ENCODE measurements at regions not wholly inside any gene's neighbourhood (a gene's known extent, or its start where the extent isn't known, plus 50 kb on each side); places are given as distances from the start of the nearest gene placed in this dataset.

DNA sequence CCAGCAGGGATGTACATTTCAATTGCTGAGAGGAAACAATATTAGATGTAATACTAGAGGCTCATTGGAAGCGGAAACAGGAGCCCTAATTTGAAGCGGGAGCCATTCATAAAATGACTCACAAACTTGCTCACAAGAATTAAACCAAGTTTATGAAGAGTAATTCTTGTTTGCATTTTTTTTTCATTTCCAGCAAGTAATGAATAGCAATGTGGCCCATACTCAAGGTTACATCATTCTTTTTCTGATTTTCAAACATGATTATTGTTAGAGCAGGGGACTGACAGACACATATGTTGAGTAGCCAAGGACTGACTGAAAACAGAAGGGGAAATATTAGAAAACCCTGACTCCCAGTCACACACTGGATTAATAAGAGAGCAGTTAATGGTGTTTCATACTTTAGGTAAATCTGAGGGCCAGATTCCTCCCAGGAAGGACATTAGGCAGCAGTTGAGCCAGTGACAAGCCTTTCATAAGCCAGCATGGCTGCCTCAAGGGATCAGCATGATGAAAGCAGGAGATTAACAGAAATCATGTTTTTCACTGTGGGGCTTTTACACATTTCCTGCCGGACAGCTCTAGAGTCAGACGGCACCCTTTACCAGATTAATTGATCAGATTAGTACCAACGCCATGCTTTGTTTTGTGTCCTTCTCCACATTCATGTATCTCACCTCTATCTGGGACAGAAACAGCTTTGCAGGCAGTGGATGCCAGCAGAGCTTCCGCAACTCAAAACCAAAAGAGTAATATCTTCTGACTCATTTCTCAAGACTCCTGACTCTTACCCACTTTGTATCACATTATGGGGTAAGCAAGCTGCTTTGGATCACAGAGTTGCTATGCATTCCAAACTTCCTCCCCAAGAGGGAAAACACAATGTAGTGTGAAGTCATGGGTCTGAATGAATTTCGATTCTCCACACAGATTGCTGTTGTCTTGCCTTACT lies 831.6 kb downstream of the KCNA4 start:
- Histone ChIP-seq H3K27ac (replicated peaks) (no peak overlapping the region), H3K4me3 (replicated peaks; ENCODE audit: insufficient read depth, low read length) (no peak overlapping the region), H3K27me3 (ENCODE audit: insufficient read depth, poor library complexity, severe bottlenecking) (no peaks in the 10 kb centered on the region)
- TF ChIP-seq, protein P1, sequence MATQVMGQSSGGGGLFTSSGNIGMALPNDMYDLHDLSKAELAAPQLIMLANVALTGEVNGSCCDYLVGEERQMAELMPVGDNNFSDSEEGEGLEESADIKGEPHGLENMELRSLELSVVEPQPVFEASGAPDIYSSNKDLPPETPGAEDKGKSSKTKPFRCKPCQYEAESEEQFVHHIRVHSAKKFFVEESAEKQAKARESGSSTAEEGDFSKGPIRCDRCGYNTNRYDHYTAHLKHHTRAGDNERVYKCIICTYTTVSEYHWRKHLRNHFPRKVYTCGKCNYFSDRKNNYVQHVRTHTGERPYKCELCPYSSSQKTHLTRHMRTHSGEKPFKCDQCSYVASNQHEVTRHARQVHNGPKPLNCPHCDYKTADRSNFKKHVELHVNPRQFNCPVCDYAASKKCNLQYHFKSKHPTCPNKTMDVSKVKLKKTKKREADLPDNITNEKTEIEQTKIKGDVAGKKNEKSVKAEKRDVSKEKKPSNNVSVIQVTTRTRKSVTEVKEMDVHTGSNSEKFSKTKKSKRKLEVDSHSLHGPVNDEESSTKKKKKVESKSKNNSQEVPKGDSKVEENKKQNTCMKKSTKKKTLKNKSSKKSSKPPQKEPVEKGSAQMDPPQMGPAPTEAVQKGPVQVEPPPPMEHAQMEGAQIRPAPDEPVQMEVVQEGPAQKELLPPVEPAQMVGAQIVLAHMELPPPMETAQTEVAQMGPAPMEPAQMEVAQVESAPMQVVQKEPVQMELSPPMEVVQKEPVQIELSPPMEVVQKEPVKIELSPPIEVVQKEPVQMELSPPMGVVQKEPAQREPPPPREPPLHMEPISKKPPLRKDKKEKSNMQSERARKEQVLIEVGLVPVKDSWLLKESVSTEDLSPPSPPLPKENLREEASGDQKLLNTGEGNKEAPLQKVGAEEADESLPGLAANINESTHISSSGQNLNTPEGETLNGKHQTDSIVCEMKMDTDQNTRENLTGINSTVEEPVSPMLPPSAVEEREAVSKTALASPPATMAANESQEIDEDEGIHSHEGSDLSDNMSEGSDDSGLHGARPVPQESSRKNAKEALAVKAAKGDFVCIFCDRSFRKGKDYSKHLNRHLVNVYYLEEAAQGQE (IDR thresholded peaks at IDR 0.05; ENCODE audit: insufficient replicate concordance, low read depth): no peak
- TF ChIP-seq GABPA (IDR thresholded peaks at IDR 0.05; ENCODE audit: low read depth): no peak
- no peak for TF ChIP-seq POLR2AphosphoS5 (IDR thresholded peaks at IDR 0.05; ENCODE audit: low read depth)
- TF ChIP-seq SPI1 (IDR thresholded peaks at IDR 0.05; ENCODE audit: borderline replicate concordance, low read depth): no peak
- TF ChIP-seq, protein P2, sequence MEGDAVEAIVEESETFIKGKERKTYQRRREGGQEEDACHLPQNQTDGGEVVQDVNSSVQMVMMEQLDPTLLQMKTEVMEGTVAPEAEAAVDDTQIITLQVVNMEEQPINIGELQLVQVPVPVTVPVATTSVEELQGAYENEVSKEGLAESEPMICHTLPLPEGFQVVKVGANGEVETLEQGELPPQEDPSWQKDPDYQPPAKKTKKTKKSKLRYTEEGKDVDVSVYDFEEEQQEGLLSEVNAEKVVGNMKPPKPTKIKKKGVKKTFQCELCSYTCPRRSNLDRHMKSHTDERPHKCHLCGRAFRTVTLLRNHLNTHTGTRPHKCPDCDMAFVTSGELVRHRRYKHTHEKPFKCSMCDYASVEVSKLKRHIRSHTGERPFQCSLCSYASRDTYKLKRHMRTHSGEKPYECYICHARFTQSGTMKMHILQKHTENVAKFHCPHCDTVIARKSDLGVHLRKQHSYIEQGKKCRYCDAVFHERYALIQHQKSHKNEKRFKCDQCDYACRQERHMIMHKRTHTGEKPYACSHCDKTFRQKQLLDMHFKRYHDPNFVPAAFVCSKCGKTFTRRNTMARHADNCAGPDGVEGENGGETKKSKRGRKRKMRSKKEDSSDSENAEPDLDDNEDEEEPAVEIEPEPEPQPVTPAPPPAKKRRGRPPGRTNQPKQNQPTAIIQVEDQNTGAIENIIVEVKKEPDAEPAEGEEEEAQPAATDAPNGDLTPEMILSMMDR (IDR thresholded peaks at IDR 0.05; ENCODE audit: insufficient read depth, low read length): no peak
- DNase-seq (ENCODE audit: low read depth in 1 of 2, low spot score in 1 of 2): no peak

DNA sequence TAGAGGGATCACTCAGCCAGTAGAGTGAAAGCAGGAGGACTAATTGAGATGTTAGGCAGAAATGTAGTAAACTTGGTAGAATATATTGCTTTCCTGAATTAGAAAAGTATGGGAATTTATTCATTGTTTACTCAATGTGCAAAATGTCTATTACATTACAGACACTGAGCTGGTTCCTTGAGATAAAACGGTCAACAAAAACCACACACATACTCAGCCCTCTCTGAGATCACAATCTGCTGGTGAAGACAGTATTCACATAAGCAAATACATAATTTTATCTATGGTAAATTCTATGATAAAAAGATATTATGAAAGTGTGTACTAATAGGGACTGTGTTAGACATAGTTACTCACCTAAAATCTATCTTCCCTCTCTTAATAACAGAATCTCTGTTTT lies 833.5 kb downstream of the KCNA4 start:
- Histone ChIP-seq H3K27ac (replicated peaks) (no peak overlapping the region), H3K4me3 (replicated peaks; ENCODE audit: insufficient read depth, low read length) (no peak overlapping the region), H3K27me3 (ENCODE audit: insufficient read depth, poor library complexity, severe bottlenecking) (no peaks in the 10 kb centered on the region)
- no peak for TF ChIP-seq SPI1 (IDR thresholded peaks at IDR 0.05; ENCODE audit: borderline replicate concordance, low read depth)
- TF ChIP-seq GABPA (IDR thresholded peaks at IDR 0.05; ENCODE audit: low read depth): no peak
- TF ChIP-seq, protein P1 (IDR thresholded peaks at IDR 0.05; ENCODE audit: insufficient replicate concordance, low read depth): no peak
- DNase-seq (ENCODE audit: low read depth in 1 of 2, low spot score in 1 of 2): no peak

DNA sequence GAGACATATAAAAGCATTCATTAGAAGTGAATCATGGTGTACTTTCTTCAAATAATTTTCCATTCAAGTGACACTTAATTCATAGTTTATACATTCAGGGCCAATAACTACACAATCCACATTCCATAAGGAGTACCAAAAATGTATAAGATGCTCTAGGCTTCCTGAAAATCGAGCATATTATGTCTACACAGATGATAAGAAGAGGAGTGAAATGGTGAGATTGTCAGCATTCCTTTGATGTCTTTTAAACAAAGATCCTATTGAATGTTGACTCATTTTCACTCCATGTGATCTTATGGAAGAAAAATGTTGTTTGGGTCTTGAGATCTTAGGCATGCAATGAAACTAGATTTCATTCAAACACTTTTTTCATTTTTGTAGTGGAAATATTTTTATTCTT lies 843.2 kb downstream of the KCNA4 start:
- no peak overlapping the region for H3K27ac ChIP-seq (replicated peaks)
- no peaks in the 10 kb centered on the region for H3K27me3 ChIP-seq (ENCODE audit: insufficient read depth, poor library complexity, severe bottlenecking)
- TF ChIP-seq POLR2AphosphoS5 (IDR thresholded peaks at IDR 0.05; ENCODE audit: low read depth): no peak
- TF ChIP-seq, protein P1 (IDR thresholded peaks at IDR 0.05; ENCODE audit: insufficient replicate concordance, low read depth): no peak
- H3K4me3 ChIP-seq (replicated peaks; ENCODE audit: insufficient read depth, low read length): no peak overlapping the region
- no peak for DNase-seq (ENCODE audit: low read depth in 1 of 2, low spot score in 1 of 2)

DNA sequence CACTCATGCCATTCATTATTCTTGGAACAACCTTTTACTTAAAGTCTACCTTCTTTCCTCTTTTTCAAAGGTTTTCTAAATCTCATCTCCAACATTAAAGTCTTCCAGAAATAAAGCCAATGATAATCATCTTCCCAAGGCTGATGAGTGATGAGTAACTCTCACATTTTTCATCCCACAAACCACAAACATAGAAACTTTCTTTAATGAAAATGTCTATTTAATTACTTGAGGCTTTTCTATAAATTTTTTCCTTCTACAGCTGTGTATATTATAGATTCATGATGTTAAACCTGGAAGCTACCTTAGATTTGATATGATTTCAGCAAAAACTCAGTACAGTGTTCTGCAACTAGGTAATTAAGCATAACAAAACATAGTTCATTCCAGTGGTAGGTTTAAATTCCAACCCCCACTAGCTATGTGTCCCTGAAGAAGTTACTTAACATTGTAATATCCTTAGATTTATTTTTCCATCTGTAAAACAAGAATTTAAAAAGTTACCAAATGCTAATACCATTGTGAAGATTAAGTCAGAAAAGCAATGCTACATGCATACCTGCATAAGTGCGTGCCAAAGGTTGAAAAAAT lies 845.4 kb downstream of the KCNA4 start:
- no peak for DNase-seq (ENCODE audit: low read depth in 1 of 2, low spot score in 1 of 2)

More for the DNA sequence above, 845.4 kb downstream of the KCNA4 start:
- TF ChIP-seq POLR2AphosphoS5 (IDR thresholded peaks at IDR 0.05; ENCODE audit: low read depth) (no peak), GABPA (IDR thresholded peaks at IDR 0.05; ENCODE audit: low read depth) (no peak), SPI1 (IDR thresholded peaks at IDR 0.05; ENCODE audit: borderline replicate concordance, low read depth) (no peak)
- TF ChIP-seq, protein P1 (IDR thresholded peaks at IDR 0.05; ENCODE audit: insufficient replicate concordance, low read depth): no peak
- TF ChIP-seq, protein P2 (IDR thresholded peaks at IDR 0.05; ENCODE audit: insufficient read depth, low read length): no peak
- H3K4me3 ChIP-seq (replicated peaks; ENCODE audit: insufficient read depth, low read length): no peak overlapping the region
- no peak overlapping the region for H3K27ac ChIP-seq (replicated peaks)
- H3K27me3 ChIP-seq (ENCODE audit: insufficient read depth, poor library complexity, severe bottlenecking): no peaks in the 10 kb centered on the region

Data from HL-60 (cell line).